ENCODE measurements at regions not wholly inside any gene's neighbourhood (a gene's known extent, or its start where the extent isn't known, plus 50 kb on each side); places are given as distances from the start of the nearest gene placed in this dataset.

- no peak for DNase-seq (ENCODE audit: low read depth)
These were observed 806.0 kb downstream of the UQCRFS1 start for GRCh38 chr19:28406966-28407365.

GRCh38 chr19:28405346-28405742 lies 807.6 kb downstream of the UQCRFS1 start:
- DNase-seq (ENCODE audit: low read depth), result no peak

- no peak for DNase-seq (ENCODE audit: low read depth)
These were observed 808.5 kb downstream of the UQCRFS1 start for GRCh38 chr19:28404472-28404871.

- DNase-seq (ENCODE audit: low read depth), result no peak
These were observed 809.3 kb downstream of the UQCRFS1 start for GRCh38 chr19:28403690-28404089.

GRCh38 chr19:28402701-28403290 lies 810.2 kb downstream of the UQCRFS1 start:
- no peak for DNase-seq (ENCODE audit: low read depth)

- DNase-seq (ENCODE audit: low read depth), result no peak
These were observed 811.1 kb downstream of the UQCRFS1 start for GRCh38 chr19:28401739-28402424.

- no peak for DNase-seq (ENCODE audit: low read depth)
These were observed 811.8 kb downstream of the UQCRFS1 start for GRCh38 chr19:28400953-28401671.

- DNase-seq (ENCODE audit: low read depth), result no peak
These were observed 813.8 kb downstream of the UQCRFS1 start for GRCh38 chr19:28399187-28399586.

GRCh38 chr19:28397800-28398199 lies 815.2 kb downstream of the UQCRFS1 start:
- no peak for DNase-seq (ENCODE audit: low read depth)

- DNase-seq (ENCODE audit: low read depth), result no peak
These were observed 815.6 kb downstream of the UQCRFS1 start for GRCh38 chr19:28397306-28397705.

- DNase-seq (ENCODE audit: low read depth), result no peak
These were observed 816.6 kb downstream of the UQCRFS1 start for GRCh38 chr19:28396287-28396831.

- no peak for DNase-seq (ENCODE audit: low read depth)
These were observed 818.2 kb downstream of the UQCRFS1 start for GRCh38 chr19:28394725-28395124.

- no peak for DNase-seq (ENCODE audit: low read depth)
These were observed 819.2 kb downstream of the UQCRFS1 start for GRCh38 chr19:28393574-28394336.

GRCh38 chr19:28388988-28389387 lies 824.0 kb downstream of the UQCRFS1 start:
- no peak for DNase-seq (ENCODE audit: low read depth)

GRCh38 chr19:28387507-28387906 lies 825.4 kb downstream of the UQCRFS1 start:
- no peak for DNase-seq (ENCODE audit: low read depth)

- DNase-seq (ENCODE audit: low read depth), result no peak
These were observed 826.5 kb downstream of the UQCRFS1 start for GRCh38 chr19:28386470-28386869.

GRCh38 chr19:28386066-28386465 lies 826.9 kb downstream of the UQCRFS1 start:
- no peak for DNase-seq (ENCODE audit: low read depth)

GRCh38 chr19:28377077-28377476 lies 835.9 kb downstream of the UQCRFS1 start:
- no peak for DNase-seq (ENCODE audit: low read depth)

- no peak for DNase-seq (ENCODE audit: low read depth)
These were observed 838.0 kb downstream of the UQCRFS1 start for GRCh38 chr19:28374971-28375370.

GRCh38 chr19:28372576-28373247 lies 840.2 kb downstream of the UQCRFS1 start:
- DNase-seq (ENCODE audit: low read depth), result no peak

GRCh38 chr19:28367146-28367545 lies 845.8 kb downstream of the UQCRFS1 start:
- DNase-seq (ENCODE audit: low read depth), result no peak

GRCh38 chr19:28363254-28363653 lies 849.7 kb downstream of the UQCRFS1 start:
- DNase-seq (ENCODE audit: low read depth), result no peak

All from activated T-helper 9 cell treated with anti-CD3 and anti-CD28 coated beads, Interleukin-2, amount 50 U/mL, for 16 hours (primary cell).